ENCODE measurements at regions not wholly inside any gene's neighbourhood (a gene's known extent, or its start where the extent isn't known, plus 50 kb on each side); places are given as distances from the start of the nearest gene placed in this dataset.

- ChIA-PET POLR2A (no interaction called here), CTCF (no interaction called here)
- Mint-ChIP-seq H3K4me3 (no peak overlapping the region), H3K36me3 (no peaks in the 10 kb centered on the region), H3K4me1 (peaks cover 5% of the 10 kb centered on the region), H3K27me3 (ENCODE audit: low read depth) (no peaks in the 10 kb centered on the region), H3K27ac (no peak overlapping the region), H3K9me3 (no peaks in the 10 kb centered on the region)
- no peak for ATAC-seq
- TF ChIP-seq E2F5 (CRISPR knock-in tag; IDR thresholded peaks at IDR 0.05) (no peak), ATF6 (CRISPR knock-in tag; IDR thresholded peaks at IDR 0.05) (no peak), ZNF281 (CRISPR knock-in tag; IDR thresholded peaks at IDR 0.05) (no peak), ZNF532 (CRISPR knock-in tag; IDR thresholded peaks at IDR 0.05; ENCODE audit: borderline replicate concordance) (no peak), MYBL2 (CRISPR knock-in tag; IDR thresholded peaks at IDR 0.05) (no peak), PRDM15 (CRISPR knock-in tag; IDR thresholded peaks at IDR 0.05) (no peak), PREB (CRISPR knock-in tag; IDR thresholded peaks at IDR 0.05; ENCODE audit: borderline replicate concordance) (no peak)
- no peak for DNase-seq (ENCODE audit: low spot score)
Observed at GRCh38 chr13:54890976-54891375, 1862.4 kb downstream of the OLFM4 start.

GRCh38 chr13:54901316-54901715, 1872.7 kb downstream of the OLFM4 start:
- Mint-ChIP-seq H3K4me1 (peaks cover 13% of the 10 kb centered on the region), H3K4me3 (no peak overlapping the region), H3K27me3 (ENCODE audit: low read depth) (no peaks in the 10 kb centered on the region), H3K36me3 (peaks cover 4% of the 10 kb centered on the region; the same call in 1 of the 2 replicates), H3K9me3 (peaks cover 4% of the 10 kb centered on the region), H3K27ac (no peak overlapping the region)
- ATAC-seq, result no peak
- DNase-seq (ENCODE audit: low spot score), result no peak
- ChIA-PET CTCF (no interaction called here), POLR2A (no interaction called here)
- no peak for TF ChIP-seq E2F4 (CRISPR knock-in tag; IDR thresholded peaks at IDR 0.05; ENCODE audit: borderline replicate concordance, low read depth)
- no peak for TF ChIP-seq CREM (CRISPR knock-in tag; IDR thresholded peaks at IDR 0.05)
- TF ChIP-seq NR3C1 (CRISPR knock-in tag; conservative IDR thresholded peaks at IDR 0.05; ENCODE audit: low read depth), result no peak
- no peak for TF ChIP-seq FOXP1 (CRISPR knock-in tag; IDR thresholded peaks at IDR 0.05; ENCODE audit: borderline replicate concordance)
- TF ChIP-seq SOX15 (CRISPR knock-in tag; IDR thresholded peaks at IDR 0.05), result no peak
- no peak for TF ChIP-seq ERG (CRISPR knock-in tag; IDR thresholded peaks at IDR 0.05)
- no peak for TF ChIP-seq ZNF317 (CRISPR knock-in tag; IDR thresholded peaks at IDR 0.05; ENCODE audit: borderline replicate concordance, low read depth)
- TF ChIP-seq ZNF416 (CRISPR knock-in tag; IDR thresholded peaks at IDR 0.05), result no peak
- TF ChIP-seq CBFB (CRISPR knock-in tag; IDR thresholded peaks at IDR 0.05; ENCODE audit: low read depth), result no peak
- TF ChIP-seq ZNF396 (CRISPR knock-in tag; IDR thresholded peaks at IDR 0.05; ENCODE audit: borderline replicate concordance), result no peak
